GM12865 (cell line): ENCODE measurements at regions not wholly inside any gene's neighbourhood (a gene's known extent, or its start where the extent isn't known, plus 50 kb on each side); places are given as distances from the start of the nearest gene placed in this dataset.
A peak's percentile ranks its signal among the peaks of the same experiment; 100 is the strongest.

Experiments
- DNase-seq: peaks from one replicate; pipeline ENCODE4 v3.0.0; 2010; ENCODE audit warnings: low read depth
- H3K4me3 ChIP-seq: 2 replicates; pipeline ENCODE4 v1.5.1; 2011; ENCODE audit warnings: mild to moderate bottlenecking, low read depth, low read length, control low read depth
- CTCF ChIP-seq: IDR thresholded peaks from 2 replicates; pipeline ENCODE4 v1.5.1; 2011; ENCODE audit warnings: low read length, control low read depth, low read depth, inconsistent platforms; ENCODE audit not compliant: insufficient read depth; ENCODE audit errors: missing control alignments

- no peak for DNase-seq
- no peak for TF ChIP-seq CTCF
- no peak overlapping the region for H3K4me3 ChIP-seq
Measured at GRCh38 chr4:146087856-146088255, 87.7 kb upstream of the LSM6 start.

- TF ChIP-seq CTCF = no peak
- H3K4me3 ChIP-seq = no peak overlapping the region
- DNase-seq = no peak
Measured at GRCh38 chr4:146076081-146076480, 99.4 kb upstream of the LSM6 start.

GRCh38 chr4:146073517-146073916 is 102.0 kb upstream of the LSM6 start:
- TF ChIP-seq CTCF = no peak
- H3K4me3 ChIP-seq = no peak overlapping the region
- peak; percentile 36 for DNase-seq

GRCh38 chr4:146072376-146072775 is 103.1 kb upstream of the LSM6 start:
- H3K4me3 ChIP-seq = no peak overlapping the region
- DNase-seq = no peak
- TF ChIP-seq CTCF = no peak

GRCh38 chr4:146071390-146071789 is 104.1 kb upstream of the LSM6 start:
- no peak overlapping the region for H3K4me3 ChIP-seq
- DNase-seq = no peak
- TF ChIP-seq CTCF = no peak

GRCh38 chr4:146063143-146063542 is 112.4 kb upstream of the LSM6 start:
- peak; percentile 67 for DNase-seq
- no peak for TF ChIP-seq CTCF
- no peak overlapping the region for H3K4me3 ChIP-seq

GRCh38 chr4:146062340-146062739 is 113.2 kb upstream of the LSM6 start:
- no peak overlapping the region for H3K4me3 ChIP-seq
- no peak for TF ChIP-seq CTCF
- peak; percentile 42 for DNase-seq
